RWPE1 (cell line): ENCODE measurements at regions not wholly inside any gene's neighbourhood (a gene's known extent, or its start where the extent isn't known, plus 50 kb on each side); places are given as distances from the start of the nearest gene placed in this dataset.
"Not testable (repeated sequence)": the region's sequence is repeated elsewhere in the genome, so short reads cannot be mapped to it uniquely, and the experiment has no call there.

ENCODE experiments used
- CTCF ChIA-PET: fragments of 350-600 bp; sonication (Branson Sonifier 250); formaldehyde crosslinking; extraction: SDS; loops from one replicate; lab custom pipeline; 2021; lab: Yijun Ruan, JAX
- POLR2A ChIA-PET: fragments of 400-600 bp; formaldehyde crosslinking; extraction: SDS; loops from one replicate; lab custom pipeline; 2020; ENCODE audit warnings: antibody characterized with exemption; ENCODE audit not compliant: low non-redundant PET; lab: Yijun Ruan, JAX
- DNase-seq: peaks from one replicate; pipeline ENCODE4 v3.0.0; 2012; ENCODE audit warnings: low spot score
- H3K27ac ChIP-seq: fragments of 450-650 bp; 2 replicates; pipeline ENCODE4 v1.5.1; 2017
- CTCF ChIP-seq: fragments of 450-650 bp; conservative IDR thresholded peaks from 2 replicates; pipeline ENCODE4 v1.5.1; 2017; ENCODE audit warnings: low read depth, mild to moderate bottlenecking

GRCh38 chr4:160364217-160364616, 1261.3 kb downstream of the RAPGEF2 start:
- no peak for TF ChIP-seq CTCF
- ChIA-PET CTCF (no interaction called here), POLR2A (no interaction called here)
- no peak overlapping the region for H3K27ac ChIP-seq
- no peak for DNase-seq

GRCh38 chr4:160364665-160365064, 1261.8 kb downstream of the RAPGEF2 start:
- CTCF ChIA-PET, DNase-seq, H3K27ac ChIP-seq, POLR2A ChIA-PET: not testable (repeated sequence)

GRCh38 chr4:160365383-160365782, 1262.5 kb downstream of the RAPGEF2 start:
- H3K27ac ChIP-seq, POLR2A ChIA-PET, DNase-seq: not testable (repeated sequence)
- CTCF ChIA-PET: interaction anchor here (0.6 kb wide), 1 partner anchor 1265 kb away, joined by 3 read pairs; no protein-coding TSS in a partner anchor

- no peak overlapping the region for H3K27ac ChIP-seq
- no peak for TF ChIP-seq CTCF
- CTCF ChIA-PET: interaction anchor here (0.5 to 0.7 kb wide), 2 partner anchors 24 to 279 kb away, joined by 3 read pairs; no protein-coding TSS in a partner anchor
- POLR2A ChIA-PET: no interaction called here
- no peak for DNase-seq
Observed at GRCh38 chr4:160370046-160370445, 1267.2 kb downstream of the RAPGEF2 start.

GRCh38 chr4:160371446-160371845, 1268.6 kb downstream of the RAPGEF2 start:
- no peak for DNase-seq
- no peak overlapping the region for H3K27ac ChIP-seq
- TF ChIP-seq CTCF: no peak
- ChIA-PET CTCF (interaction anchor here (0.6 to 0.7 kb wide), 3 partner anchors 382 to 1724 kb away, joined by 3 to 5 read pairs (median 4); no protein-coding TSS in a partner anchor), POLR2A (no interaction called here)

- ChIA-PET CTCF (no interaction called here), POLR2A (no interaction called here)
- no peak overlapping the region for H3K27ac ChIP-seq
- no peak for TF ChIP-seq CTCF
- DNase-seq: peak; percentile 1
Observed at GRCh38 chr4:160372390-160372789, 1269.5 kb downstream of the RAPGEF2 start.

- no peak overlapping the region for H3K27ac ChIP-seq
- no peak for DNase-seq
- ChIA-PET POLR2A (no interaction called here), CTCF (interaction anchor here (0.6 kb wide), 1 partner anchor 527 kb away, joined by 3 read pairs; no protein-coding TSS in a partner anchor)
- no peak for TF ChIP-seq CTCF
Observed at GRCh38 chr4:160373911-160374310, 1271.0 kb downstream of the RAPGEF2 start.
